Tibial nerve (tissue), 3 donors: ENCODE measurements at regions not wholly inside any gene's neighbourhood (a gene's known extent, or its start where the extent isn't known, plus 50 kb on each side); places are given as distances from the start of the nearest gene placed in this dataset.
"Not testable (repeated sequence)": the region's sequence is repeated elsewhere in the genome, so short reads cannot be mapped to it uniquely, and the experiment has no call there.

Experiments used
- POLR2A ChIP-seq, 2 donors: fragments of 450-650 bp; IDR thresholded peaks; one replicate each; pipeline ENCODE4 v1.6.1; 2017; ENCODE audit warnings: antibody characterized with exemption in 2 of 2, mild to moderate bottlenecking in 2 of 2, moderate library complexity in 2 of 2
- TF ChIP-seq, protein P1 (sequence below), 5 experiments: fragments of 200-600 bp in 3 of 5; fragments of 450-650 bp in 2 of 5; sonication (generic) in 3 of 5; IDR thresholded peaks; one replicate each; pipeline ENCODE4 v1.5.1; 2016 to 2019; ENCODE audit warnings: antibody characterized with exemption in 5 of 5, mild to moderate bottlenecking in 3 of 5, moderate library complexity in 2 of 5

GRCh38 chr4:105072095-105072494, 74.6 kb upstream of the TET2 start:
- TF ChIP-seq, protein P1, sequence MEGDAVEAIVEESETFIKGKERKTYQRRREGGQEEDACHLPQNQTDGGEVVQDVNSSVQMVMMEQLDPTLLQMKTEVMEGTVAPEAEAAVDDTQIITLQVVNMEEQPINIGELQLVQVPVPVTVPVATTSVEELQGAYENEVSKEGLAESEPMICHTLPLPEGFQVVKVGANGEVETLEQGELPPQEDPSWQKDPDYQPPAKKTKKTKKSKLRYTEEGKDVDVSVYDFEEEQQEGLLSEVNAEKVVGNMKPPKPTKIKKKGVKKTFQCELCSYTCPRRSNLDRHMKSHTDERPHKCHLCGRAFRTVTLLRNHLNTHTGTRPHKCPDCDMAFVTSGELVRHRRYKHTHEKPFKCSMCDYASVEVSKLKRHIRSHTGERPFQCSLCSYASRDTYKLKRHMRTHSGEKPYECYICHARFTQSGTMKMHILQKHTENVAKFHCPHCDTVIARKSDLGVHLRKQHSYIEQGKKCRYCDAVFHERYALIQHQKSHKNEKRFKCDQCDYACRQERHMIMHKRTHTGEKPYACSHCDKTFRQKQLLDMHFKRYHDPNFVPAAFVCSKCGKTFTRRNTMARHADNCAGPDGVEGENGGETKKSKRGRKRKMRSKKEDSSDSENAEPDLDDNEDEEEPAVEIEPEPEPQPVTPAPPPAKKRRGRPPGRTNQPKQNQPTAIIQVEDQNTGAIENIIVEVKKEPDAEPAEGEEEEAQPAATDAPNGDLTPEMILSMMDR (IDR thresholded peaks at IDR 0.05), result not testable (repeated sequence)
- TF ChIP-seq POLR2A (IDR thresholded peaks at IDR 0.05), result not testable (repeated sequence)
